ENCODE measurements at regions not wholly inside any gene's neighbourhood (a gene's known extent, or its start where the extent isn't known, plus 50 kb on each side); places are given as distances from the start of the nearest gene placed in this dataset.

- in situ Hi-C loops (cut with HindIII; ENCODE audit: low sequenced_read_pairs) = no loop called here
Observed at GRCh38 chr6:126145351-126145750, 159.0 kb downstream of the TRMT11 start.

- in situ Hi-C loops (cut with HindIII; ENCODE audit: low sequenced_read_pairs) = no loop called here
Observed at GRCh38 chr6:126147291-126147815, 161.0 kb downstream of the TRMT11 start.

- in situ Hi-C loops (cut with HindIII; ENCODE audit: low sequenced_read_pairs) = no loop called here
Observed at GRCh38 chr6:126148853-126149252, 162.5 kb downstream of the TRMT11 start.

GRCh38 chr6:126152372-126152745 lies 166.0 kb downstream of the TRMT11 start:
- in situ Hi-C loops (cut with HindIII; ENCODE audit: low sequenced_read_pairs) = no loop called here

GRCh38 chr6:126153661-126154060 lies 167.3 kb downstream of the TRMT11 start:
- in situ Hi-C loops (cut with HindIII; ENCODE audit: low sequenced_read_pairs) = no loop called here

- in situ Hi-C loops (cut with HindIII; ENCODE audit: low sequenced_read_pairs) = no loop called here
Observed at GRCh38 chr6:126156973-126157372, 170.6 kb downstream of the TRMT11 start.

- in situ Hi-C loops (cut with HindIII; ENCODE audit: low sequenced_read_pairs) = no loop called here
Observed at GRCh38 chr6:126167726-126168125, 172.2 kb upstream of the CENPW start.

- in situ Hi-C loops (cut with HindIII; ENCODE audit: low sequenced_read_pairs) = no loop called here
Observed at GRCh38 chr6:126170433-126170832, 169.5 kb upstream of the CENPW start.

- in situ Hi-C loops (cut with HindIII; ENCODE audit: low sequenced_read_pairs) = no loop called here
Observed at GRCh38 chr6:126170978-126171382, 168.9 kb upstream of the CENPW start.

- in situ Hi-C loops (cut with HindIII; ENCODE audit: low sequenced_read_pairs) = no loop called here
Observed at GRCh38 chr6:126172131-126172530, 167.8 kb upstream of the CENPW start.

- in situ Hi-C loops (cut with HindIII; ENCODE audit: low sequenced_read_pairs) = no loop called here
Observed at GRCh38 chr6:126173265-126173664, 166.7 kb upstream of the CENPW start.

GRCh38 chr6:126174697-126175096 lies 165.2 kb upstream of the CENPW start:
- in situ Hi-C loops (cut with HindIII; ENCODE audit: low sequenced_read_pairs) = no loop called here

- in situ Hi-C loops (cut with HindIII; ENCODE audit: low sequenced_read_pairs) = no loop called here
Observed at GRCh38 chr6:126175251-126175650, 164.7 kb upstream of the CENPW start.

GRCh38 chr6:126176282-126176681 lies 163.6 kb upstream of the CENPW start:
- in situ Hi-C loops (cut with HindIII; ENCODE audit: low sequenced_read_pairs) = no loop called here

- in situ Hi-C loops (cut with HindIII; ENCODE audit: low sequenced_read_pairs) = no loop called here
Observed at GRCh38 chr6:126180585-126180984, 159.3 kb upstream of the CENPW start.

GRCh38 chr6:126181173-126181741 lies 158.7 kb upstream of the CENPW start:
- in situ Hi-C loops (cut with HindIII; ENCODE audit: low sequenced_read_pairs) = no loop called here

GRCh38 chr6:126181890-126182289 lies 158.0 kb upstream of the CENPW start:
- in situ Hi-C loops (cut with HindIII; ENCODE audit: low sequenced_read_pairs) = no loop called here

GRCh38 chr6:126182650-126183311 lies 157.1 kb upstream of the CENPW start:
- in situ Hi-C loops (cut with HindIII; ENCODE audit: low sequenced_read_pairs) = no loop called here

- in situ Hi-C loops (cut with HindIII; ENCODE audit: low sequenced_read_pairs) = no loop called here
Observed at GRCh38 chr6:126185774-126186173, 154.1 kb upstream of the CENPW start.

GRCh38 chr6:126188279-126188909 lies 151.5 kb upstream of the CENPW start:
- in situ Hi-C loops (cut with HindIII; ENCODE audit: low sequenced_read_pairs) = no loop called here

GRCh38 chr6:126195625-126196236 lies 144.2 kb upstream of the CENPW start:
- in situ Hi-C loops (cut with HindIII; ENCODE audit: low sequenced_read_pairs) = no loop called here

- in situ Hi-C loops (cut with HindIII; ENCODE audit: low sequenced_read_pairs) = no loop called here
Observed at GRCh38 chr6:126198631-126199030, 141.3 kb upstream of the CENPW start.
